Skeletal muscle tissue (tissue), 3 donors: ENCODE measurements at regions not wholly inside any gene's neighbourhood (a gene's known extent, or its start where the extent isn't known, plus 50 kb on each side); places are given as distances from the start of the nearest gene placed in this dataset.

Experiments
- H3K27ac ChIP-seq: one replicate; pipeline ENCODE4 v1.7.0; 2013; ENCODE audit warnings: mild to moderate bottlenecking, low read depth, low read length, inconsistent platforms
- H3K27me3 ChIP-seq, 3 donors: one replicate each; pipeline ENCODE4 v1.7.0; 2013; ENCODE audit warnings: low read length in 3 of 3; ENCODE audit not compliant: control insufficient read depth in 3 of 3, insufficient read depth in 3 of 3
- H3K36me3 ChIP-seq, 3 donors: one replicate each; pipeline ENCODE4 v1.7.0; 2013; ENCODE audit warnings: low read length in 3 of 3; ENCODE audit not compliant: control insufficient read depth in 3 of 3, insufficient read depth in 3 of 3
- H3K4me1 ChIP-seq, 3 donors: one replicate each; pipeline ENCODE4 v1.7.0; 2013; ENCODE audit warnings: low read length in 3 of 3, mild to moderate bottlenecking in 3 of 3; ENCODE audit not compliant: control insufficient read depth in 3 of 3, insufficient read depth in 3 of 3
- H3K4me3 ChIP-seq, 3 donors: one replicate each; pipeline ENCODE4 v1.7.0; 2013; ENCODE audit warnings: low read length in 3 of 3
- H3K9ac ChIP-seq, 3 donors: one replicate each; pipeline ENCODE4 v1.7.0; 2013; ENCODE audit warnings: low read length in 3 of 3, mild to moderate bottlenecking in 3 of 3, moderate library complexity in 2 of 3, low read depth in 1 of 3
- H3K9me3 ChIP-seq, 3 donors: one replicate each; pipeline ENCODE4 v1.7.0; 2013; ENCODE audit warnings: low read length in 3 of 3; ENCODE audit not compliant: control insufficient read depth in 3 of 3
- donor health status: Osteomylitis.

- Histone ChIP-seq H3K36me3 (no peaks in the 10 kb centered on the region), H3K4me1 (peaks cover 0 to 3% (median 0%) of the 10 kb centered on the region in 3 donors), H3K27ac (no peak overlapping the region), H3K4me3 (no peak overlapping the region), H3K27me3 (no peaks in the 10 kb centered on the region), H3K9ac (no peak overlapping the region), H3K9me3 (no peaks in the 10 kb centered on the region)
Measured at GRCh38 chr4:18241727-18242126, 220.2 kb upstream of the LCORL start.

GRCh38 chr4:18234108-18234507 lies 212.6 kb upstream of the LCORL start:
- Histone ChIP-seq H3K9me3 (peaks cover 0 to 2% (median 0%) of the 10 kb centered on the region in 3 donors), H3K4me3 (no peak overlapping the region), H3K27me3 (no peaks in the 10 kb centered on the region), H3K36me3 (no peaks in the 10 kb centered on the region), H3K27ac (no peak overlapping the region), H3K4me1 (no peaks in the 10 kb centered on the region), H3K9ac (no peak overlapping the region)

- H3K36me3 ChIP-seq: no peaks in the 10 kb centered on the region
- peaks cover 0 to 2% (median 2%) of the 10 kb centered on the region in 3 donors for H3K9me3 ChIP-seq
- no peaks in the 10 kb centered on the region for H3K4me1 ChIP-seq
- no peak overlapping the region for H3K4me3 ChIP-seq
- H3K9ac ChIP-seq: no peak overlapping the region
- H3K27me3 ChIP-seq: no peaks in the 10 kb centered on the region
- H3K27ac ChIP-seq: no peak overlapping the region
Measured at GRCh38 chr4:18231726-18232125, 210.2 kb upstream of the LCORL start.

- H3K9ac ChIP-seq: no peak overlapping the region
- H3K4me1 ChIP-seq: no peaks in the 10 kb centered on the region
- no peaks in the 10 kb centered on the region for H3K36me3 ChIP-seq
- no peak overlapping the region for H3K27ac ChIP-seq
- H3K9me3 ChIP-seq: peaks cover 0 to 2% (median 0%) of the 10 kb centered on the region in 3 donors
- no peak overlapping the region for H3K4me3 ChIP-seq
- H3K27me3 ChIP-seq: no peaks in the 10 kb centered on the region
Measured at GRCh38 chr4:18227880-18228279, 206.3 kb upstream of the LCORL start.

GRCh38 chr4:18214411-18215055 lies 193.0 kb upstream of the LCORL start:
- Histone ChIP-seq H3K4me3 (no peak overlapping the region), H3K9me3 (no peaks in the 10 kb centered on the region), H3K9ac (no peak overlapping the region), H3K27me3 (no peaks in the 10 kb centered on the region), H3K4me1 (no peaks in the 10 kb centered on the region), H3K27ac (no peak overlapping the region), H3K36me3 (no peaks in the 10 kb centered on the region)

GRCh38 chr4:18213576-18214198 lies 192.1 kb upstream of the LCORL start:
- no peak overlapping the region for H3K27ac ChIP-seq
- H3K27me3 ChIP-seq: no peaks in the 10 kb centered on the region
- H3K9ac ChIP-seq: no peak overlapping the region
- no peaks in the 10 kb centered on the region for H3K4me1 ChIP-seq
- no peaks in the 10 kb centered on the region for H3K9me3 ChIP-seq
- no peaks in the 10 kb centered on the region for H3K36me3 ChIP-seq
- H3K4me3 ChIP-seq: no peak overlapping the region

- no peaks in the 10 kb centered on the region for H3K9me3 ChIP-seq
- no peak overlapping the region for H3K27ac ChIP-seq
- no peaks in the 10 kb centered on the region for H3K27me3 ChIP-seq
- H3K4me1 ChIP-seq: no peaks in the 10 kb centered on the region
- no peak overlapping the region for H3K4me3 ChIP-seq
- H3K9ac ChIP-seq: no peak overlapping the region
- no peaks in the 10 kb centered on the region for H3K36me3 ChIP-seq
Measured at GRCh38 chr4:18209448-18209847, 187.9 kb upstream of the LCORL start.

GRCh38 chr4:18203966-18204365 lies 182.4 kb upstream of the LCORL start:
- H3K4me1 ChIP-seq: no peaks in the 10 kb centered on the region
- H3K9me3 ChIP-seq: no peaks in the 10 kb centered on the region
- H3K9ac ChIP-seq: no peak overlapping the region
- no peak overlapping the region for H3K27ac ChIP-seq
- H3K36me3 ChIP-seq: no peaks in the 10 kb centered on the region
- H3K4me3 ChIP-seq: no peak overlapping the region
- H3K27me3 ChIP-seq: no peaks in the 10 kb centered on the region

- Histone ChIP-seq H3K27me3 (no peaks in the 10 kb centered on the region), H3K27ac (no peak overlapping the region), H3K9me3 (no peaks in the 10 kb centered on the region), H3K9ac (no peak overlapping the region), H3K36me3 (no peaks in the 10 kb centered on the region), H3K4me1 (no peaks in the 10 kb centered on the region), H3K4me3 (no peak overlapping the region)
Measured at GRCh38 chr4:18202486-18202885, 180.9 kb upstream of the LCORL start.

- no peak overlapping the region for H3K27ac ChIP-seq
- H3K27me3 ChIP-seq: no peaks in the 10 kb centered on the region
- no peaks in the 10 kb centered on the region for H3K9me3 ChIP-seq
- no peak overlapping the region for H3K4me3 ChIP-seq
- no peaks in the 10 kb centered on the region for H3K36me3 ChIP-seq
- no peak overlapping the region for H3K9ac ChIP-seq
- no peaks in the 10 kb centered on the region for H3K4me1 ChIP-seq
Measured at GRCh38 chr4:18201885-18202284, 180.3 kb upstream of the LCORL start.
